ENCODE measurements at regions not wholly inside any gene's neighbourhood (a gene's known extent, or its start where the extent isn't known, plus 50 kb on each side); places are given as distances from the start of the nearest gene placed in this dataset.
"Not testable (repeated sequence)": the region's sequence is repeated elsewhere in the genome, so short reads cannot be mapped to it uniquely, and the experiment has no call there.

- DNase-seq, result no peak
Observed at GRCh38 chr11:98495016-98495415, 525.7 kb upstream of the CNTN5 start.

GRCh38 chr11:98495601-98496000, 525.1 kb upstream of the CNTN5 start:
- no peak for DNase-seq

GRCh38 chr11:98507208-98507607, 513.5 kb upstream of the CNTN5 start:
- no peak for DNase-seq

GRCh38 chr11:98512938-98513337, 507.8 kb upstream of the CNTN5 start:
- DNase-seq, result no peak

GRCh38 chr11:98531576-98531975, 489.2 kb upstream of the CNTN5 start:
- DNase-seq, result no peak

GRCh38 chr11:98536023-98536422, 484.7 kb upstream of the CNTN5 start:
- DNase-seq, result no peak

- DNase-seq, result not testable (repeated sequence)
Observed at GRCh38 chr11:98538358-98538757, 482.4 kb upstream of the CNTN5 start.

- DNase-seq, result no peak
Observed at GRCh38 chr11:98545544-98546175, 475.1 kb upstream of the CNTN5 start.

GRCh38 chr11:98549571-98549970, 471.2 kb upstream of the CNTN5 start:
- DNase-seq, result no peak

GRCh38 chr11:98559961-98560360, 460.8 kb upstream of the CNTN5 start:
- no peak for DNase-seq

GRCh38 chr11:98561252-98561651, 459.5 kb upstream of the CNTN5 start:
- DNase-seq, result no peak

GRCh38 chr11:98561877-98562395, 458.8 kb upstream of the CNTN5 start:
- no peak for DNase-seq

- peak; percentile 16 for DNase-seq
Observed at GRCh38 chr11:98564233-98564632, 456.5 kb upstream of the CNTN5 start.

- DNase-seq, result no peak
Observed at GRCh38 chr11:98564881-98565280, 455.9 kb upstream of the CNTN5 start.

GRCh38 chr11:98565311-98565710, 455.4 kb upstream of the CNTN5 start:
- DNase-seq, result no peak

- no peak for DNase-seq
Observed at GRCh38 chr11:98566978-98567377, 453.8 kb upstream of the CNTN5 start.

GRCh38 chr11:98568013-98568412, 452.7 kb upstream of the CNTN5 start:
- no peak for DNase-seq

- DNase-seq, result no peak
Observed at GRCh38 chr11:98572941-98573340, 447.8 kb upstream of the CNTN5 start.

GRCh38 chr11:98587884-98588283, 432.9 kb upstream of the CNTN5 start:
- no peak for DNase-seq

GRCh38 chr11:98589967-98590366, 430.8 kb upstream of the CNTN5 start:
- no peak for DNase-seq

GRCh38 chr11:98600103-98600502, 420.6 kb upstream of the CNTN5 start:
- DNase-seq, result peak; percentile 15

GRCh38 chr11:98600786-98601773, 419.7 kb upstream of the CNTN5 start:
- DNase-seq, result peak; percentile 51

- DNase-seq, result no peak
Observed at GRCh38 chr11:98616098-98616655, 404.6 kb upstream of the CNTN5 start.

GRCh38 chr11:98621767-98622166, 399.0 kb upstream of the CNTN5 start:
- no peak for DNase-seq
